PFSK-1 (cell line): ENCODE measurements at regions not wholly inside any gene's neighbourhood (a gene's known extent, or its start where the extent isn't known, plus 50 kb on each side); places are given as distances from the start of the nearest gene placed in this dataset.

Experiments
- POLR2AphosphoS5 ChIP-seq: IDR thresholded peaks from 2 replicates; pipeline ENCODE4 v1.6.1; 2012; ENCODE audit warnings: low read depth, mild to moderate bottlenecking, control low read depth, low read length, moderate library complexity
- TAF1 ChIP-seq: IDR thresholded peaks from 2 replicates; pipeline ENCODE4 v1.6.1; 2012; ENCODE audit warnings: low read length, control low read depth, borderline replicate concordance; ENCODE audit not compliant: insufficient read depth

- no peak for TF ChIP-seq TAF1
- TF ChIP-seq POLR2AphosphoS5: no peak
Measured at GRCh38 chr2:3113122-3113521, 264.5 kb downstream of the EIPR1 start.
